Tongue (tissue), 1 donor: ENCODE measurements at regions not wholly inside any gene's neighbourhood (a gene's known extent, or its start where the extent isn't known, plus 50 kb on each side); places are given as distances from the start of the nearest gene placed in this dataset.
A peak's percentile ranks its signal among the peaks of the same experiment; 100 is the strongest.

Source experiments
- DNase-seq: peaks from one replicate; pipeline ENCODE4 v3.0.0-alpha.2; 2015

DNA sequence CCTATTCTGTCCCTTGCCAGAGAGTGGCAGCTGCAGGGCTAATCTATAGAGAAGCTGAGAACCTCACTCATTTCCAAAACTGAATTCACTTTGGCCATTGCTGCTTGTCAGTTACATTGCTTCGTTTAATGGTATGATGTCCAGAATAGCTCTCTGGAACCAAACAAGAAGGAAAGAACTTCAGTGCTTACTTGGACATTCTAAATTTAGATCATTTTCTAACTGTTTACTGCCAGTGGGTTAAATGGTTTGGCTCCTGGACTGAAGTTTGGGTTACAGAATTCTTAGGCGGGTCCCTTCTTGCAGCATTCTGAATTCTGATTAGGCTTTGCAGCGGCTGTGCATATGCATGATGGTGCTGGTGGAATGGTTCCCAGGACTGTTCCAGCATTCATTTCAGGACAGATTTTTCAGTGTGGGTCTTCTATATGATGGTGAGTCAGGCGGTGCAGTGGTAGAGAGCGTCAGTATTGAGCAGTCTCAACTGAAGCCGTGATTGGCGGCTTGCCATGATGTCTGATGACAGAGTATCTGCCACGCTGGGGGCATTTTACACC, 148.7 kb downstream of the DYRK2 start:
- DNase-seq = peak; percentile 65

DNA sequence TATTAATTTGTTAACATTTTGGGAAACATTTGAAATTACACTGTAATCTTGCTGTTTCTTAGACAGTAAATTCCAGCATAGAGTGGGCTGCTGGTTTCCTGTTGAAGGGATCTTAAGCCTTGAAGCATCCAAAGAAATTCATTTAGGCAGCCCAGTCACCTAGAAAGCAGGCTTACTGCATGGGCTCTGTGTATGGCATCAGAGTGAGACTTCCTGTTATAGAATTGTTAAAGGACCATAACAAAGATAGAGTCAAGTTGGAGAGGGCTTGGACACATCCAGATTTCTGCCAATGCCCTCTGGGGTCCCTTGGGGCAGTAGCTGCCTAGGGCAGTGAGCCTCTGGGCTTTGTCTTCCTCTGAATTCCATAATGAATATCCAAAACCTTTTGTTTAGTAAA, 149.2 kb downstream of the DYRK2 start:
- DNase-seq = no peak

DNA sequence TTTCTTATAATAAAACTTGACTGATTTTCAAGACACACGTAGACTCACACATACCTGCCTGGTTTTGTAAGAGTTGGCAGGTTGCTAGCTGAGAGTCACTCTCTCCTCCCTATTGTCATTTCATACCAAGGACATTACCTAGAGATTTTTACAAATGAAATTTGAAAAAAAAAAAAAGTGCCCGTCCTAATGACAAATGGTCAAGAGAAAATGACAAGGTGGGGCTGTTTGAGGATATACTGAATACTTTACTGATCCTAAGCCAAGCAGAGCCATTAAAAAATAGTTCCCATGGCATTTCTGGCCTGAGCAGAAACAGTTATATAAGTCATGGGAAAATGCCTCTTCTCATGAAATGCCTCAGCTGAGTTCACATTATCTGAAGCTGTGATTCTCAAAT, 150.2 kb downstream of the DYRK2 start:
- DNase-seq = no peak

DNA sequence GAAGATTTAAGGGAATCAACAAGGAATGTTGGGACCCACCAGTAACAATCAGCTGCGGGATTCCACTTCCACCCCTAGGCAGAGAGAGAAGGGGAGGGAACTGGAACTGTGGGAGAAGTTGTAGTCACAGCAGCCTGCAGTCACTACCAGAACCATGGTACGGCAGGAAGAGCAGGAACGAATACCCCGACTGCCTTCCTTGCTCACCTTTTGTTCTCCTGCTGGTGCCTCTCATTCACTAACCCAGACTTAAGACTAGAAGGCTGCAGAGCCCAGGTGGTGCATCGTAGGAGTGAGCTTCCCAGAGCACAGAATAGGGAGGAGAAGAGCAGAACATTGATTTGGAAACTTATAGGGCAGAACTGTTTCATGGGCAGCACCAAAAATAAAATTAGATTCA, 154.2 kb downstream of the DYRK2 start:
- DNase-seq = no peak

DNA sequence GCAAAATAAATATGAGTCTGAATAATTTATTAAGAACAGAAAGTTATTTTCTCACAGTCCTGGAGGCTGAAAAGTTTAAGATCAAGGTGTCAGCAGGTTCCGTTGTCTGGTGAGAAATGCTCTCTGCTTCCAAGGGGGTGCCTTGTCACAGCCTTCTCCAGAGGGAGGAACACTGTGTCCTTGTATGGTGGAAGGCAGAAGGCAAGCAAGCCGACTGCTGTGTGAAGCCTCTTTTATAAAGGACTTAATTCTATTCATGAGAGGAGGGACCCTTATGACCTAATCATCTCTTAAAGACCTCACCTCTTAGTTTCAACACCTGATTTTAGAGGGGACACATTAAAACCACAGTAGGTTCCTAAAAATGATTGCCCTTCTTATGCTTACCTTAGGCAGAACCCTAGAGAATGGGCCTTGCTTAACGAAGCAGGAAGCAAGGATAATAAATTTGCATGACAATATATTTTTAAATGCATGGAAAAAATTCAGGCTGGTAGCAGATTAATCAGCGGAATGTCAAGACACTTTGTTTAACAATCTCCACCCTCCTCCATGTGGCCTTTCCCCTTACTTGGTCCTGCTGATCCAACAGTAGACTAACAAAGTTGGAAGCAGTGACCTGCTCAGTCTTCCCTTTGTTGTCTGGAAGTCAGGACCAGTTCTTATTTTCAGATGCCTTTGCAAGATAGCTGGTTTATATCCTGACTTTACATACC, 154.9 kb downstream of the DYRK2 start:
- DNase-seq = no peak

DNA sequence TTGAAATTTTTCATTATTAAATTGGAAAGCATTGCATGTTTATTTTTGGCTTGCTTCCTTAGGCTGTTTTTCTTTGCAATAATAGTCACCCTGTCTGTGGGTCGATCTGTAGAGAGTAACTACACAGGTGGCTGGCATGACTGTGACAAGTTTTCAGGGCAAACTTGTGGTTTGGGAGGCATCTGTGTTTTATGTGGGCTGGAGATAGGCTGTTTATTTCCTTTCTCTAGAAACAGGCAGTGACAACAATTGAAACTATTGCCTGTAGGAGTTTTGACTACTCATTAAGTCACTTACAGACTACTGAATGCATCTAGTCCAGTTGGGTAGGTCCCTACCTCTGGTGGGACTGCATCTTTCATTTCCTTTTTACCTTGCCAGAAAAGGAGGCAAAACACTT, 155.6 kb downstream of the DYRK2 start:
- no peak for DNase-seq

DNA sequence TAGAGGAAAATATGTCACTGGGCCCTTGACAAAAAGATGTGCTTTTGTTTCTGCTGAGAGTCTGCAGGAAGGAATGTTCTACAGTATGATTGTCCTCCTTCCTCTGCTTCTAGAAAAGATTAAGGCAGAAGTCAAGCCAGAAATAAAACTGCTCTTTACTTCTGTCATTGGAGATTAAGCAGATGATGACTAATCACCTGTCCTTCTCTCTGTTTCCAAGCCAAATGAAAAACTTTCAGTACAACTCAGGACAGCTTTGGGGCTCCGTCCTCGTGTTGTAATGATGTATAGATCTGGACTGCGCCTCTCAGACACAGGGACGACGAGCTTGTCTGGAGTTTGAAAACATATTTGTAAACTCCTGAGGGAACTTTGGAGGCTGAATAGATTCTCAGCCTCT, 159.3 kb downstream of the DYRK2 start:
- peak; percentile 76 for DNase-seq

DNA sequence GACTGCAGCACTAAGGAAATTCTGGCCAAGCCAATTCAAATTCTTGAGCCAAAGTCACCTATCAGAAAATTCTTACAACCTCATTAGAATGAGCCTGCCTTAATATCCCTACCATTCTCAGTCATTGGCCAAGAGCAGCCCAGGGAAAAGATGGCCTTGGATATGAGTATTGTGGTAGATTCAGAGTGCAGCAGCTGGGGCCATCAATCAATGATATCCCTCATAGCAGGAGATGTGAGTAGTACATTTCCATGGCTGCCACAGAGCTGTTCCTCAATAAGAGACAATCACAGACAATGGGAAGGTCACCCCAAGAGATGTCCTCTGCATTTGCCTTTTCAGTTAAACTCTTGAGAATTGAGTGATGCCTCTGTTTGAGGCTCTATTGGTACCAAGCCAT, 161.6 kb downstream of the DYRK2 start:
- peak; percentile 34 for DNase-seq

DNA sequence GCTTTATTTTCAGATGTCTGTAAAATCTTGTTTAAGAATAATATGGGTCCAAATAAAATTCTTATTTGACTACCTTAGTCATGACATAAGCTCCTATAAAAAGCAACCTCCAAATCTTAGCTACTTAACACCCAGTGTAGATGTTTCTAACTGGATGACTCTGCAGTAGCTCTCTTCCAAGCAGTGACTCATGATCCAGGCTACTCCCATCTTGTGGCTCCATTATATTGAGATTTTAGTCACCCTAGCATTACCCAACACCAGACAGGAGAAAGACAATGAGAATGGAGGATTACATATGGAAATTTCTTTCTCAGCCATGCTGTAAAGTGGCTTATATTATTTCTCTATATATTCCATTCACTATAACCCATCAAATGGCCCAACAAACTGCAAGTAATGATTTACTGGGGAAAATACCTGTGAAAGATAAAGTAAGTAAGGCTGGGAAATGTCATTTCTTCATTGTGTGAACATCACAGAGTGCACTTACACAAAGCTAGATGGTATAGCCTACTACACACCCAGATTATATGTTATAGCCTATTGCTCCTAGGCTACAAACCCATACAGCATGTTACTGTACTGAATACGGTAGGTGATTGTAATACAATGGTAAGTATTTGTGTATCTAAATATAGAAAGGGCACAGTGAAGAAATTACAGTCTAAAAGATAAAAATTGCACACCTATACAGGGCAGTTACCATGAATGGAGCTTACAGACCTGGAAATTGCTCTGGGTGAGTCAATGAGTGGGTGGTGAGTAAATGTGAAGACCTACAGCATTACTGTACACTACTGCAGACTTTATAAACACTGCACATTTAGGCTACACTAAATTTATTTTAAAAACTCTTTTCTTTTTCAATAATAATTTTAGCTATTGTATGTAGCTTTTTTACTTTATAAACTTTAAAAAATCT, 163.2 kb downstream of the DYRK2 start:
- DNase-seq = no peak

DNA sequence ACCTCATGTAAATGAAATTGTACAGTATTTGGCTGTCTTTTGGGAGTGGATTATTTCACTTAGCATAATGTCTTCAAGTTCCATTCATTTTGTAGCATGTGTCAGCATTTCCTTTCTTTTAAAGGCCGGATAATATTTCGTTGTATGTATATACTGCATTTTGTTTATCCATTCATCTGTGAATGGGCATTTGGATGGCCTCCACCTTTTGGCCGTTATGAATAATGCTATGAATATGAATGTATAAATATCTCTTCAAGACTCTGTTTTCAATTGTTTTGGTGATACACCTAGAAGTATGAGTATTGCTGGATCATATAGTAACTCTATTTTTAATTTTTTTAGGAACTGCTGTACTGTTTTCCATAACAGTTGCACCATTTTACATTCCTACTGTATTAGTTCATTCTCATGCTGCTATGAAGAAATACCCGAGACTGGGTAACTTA, 164.9 kb downstream of the DYRK2 start:
- DNase-seq = no peak

DNA sequence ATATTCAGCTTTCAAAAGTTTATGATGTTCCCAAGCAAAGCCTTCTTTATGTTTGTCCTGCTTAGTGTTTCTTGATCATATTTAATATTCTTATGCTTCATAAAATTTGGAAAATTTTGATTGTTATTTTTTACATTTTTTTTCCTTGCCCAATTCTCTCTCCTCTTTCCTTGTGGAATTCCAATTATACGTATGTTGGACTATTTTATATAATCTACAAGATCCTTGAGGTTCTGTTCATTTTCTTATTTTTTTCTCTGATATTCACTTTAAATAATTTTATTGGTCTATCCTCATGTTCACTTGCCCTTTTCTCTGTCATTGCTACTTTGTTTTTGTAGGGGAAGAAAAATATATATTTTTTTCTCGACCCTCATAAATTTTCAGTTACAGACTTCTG, 167.7 kb downstream of the DYRK2 start:
- no peak for DNase-seq

DNA sequence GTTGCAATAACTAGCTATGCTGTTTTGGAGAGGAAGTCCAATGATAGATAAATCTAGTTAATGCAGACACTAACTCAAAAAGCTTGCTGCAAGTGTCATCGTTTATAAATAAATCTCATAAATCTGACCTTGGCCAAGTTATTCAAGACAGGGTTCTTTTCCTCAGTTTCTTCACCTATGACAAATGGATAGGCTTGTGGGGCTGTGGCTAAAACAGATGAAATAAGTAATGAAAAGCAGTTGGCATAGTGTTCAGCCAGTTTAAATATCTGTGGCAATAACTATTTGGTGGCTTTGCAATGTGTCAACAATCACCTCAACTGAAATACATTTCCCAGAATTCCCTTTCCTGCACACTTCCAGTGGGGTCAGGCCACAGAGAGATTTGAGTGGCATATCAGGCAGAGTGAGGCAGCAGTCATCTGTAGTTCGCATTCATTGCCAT, 169.9 kb downstream of the DYRK2 start:
- DNase-seq = no peak

DNA sequence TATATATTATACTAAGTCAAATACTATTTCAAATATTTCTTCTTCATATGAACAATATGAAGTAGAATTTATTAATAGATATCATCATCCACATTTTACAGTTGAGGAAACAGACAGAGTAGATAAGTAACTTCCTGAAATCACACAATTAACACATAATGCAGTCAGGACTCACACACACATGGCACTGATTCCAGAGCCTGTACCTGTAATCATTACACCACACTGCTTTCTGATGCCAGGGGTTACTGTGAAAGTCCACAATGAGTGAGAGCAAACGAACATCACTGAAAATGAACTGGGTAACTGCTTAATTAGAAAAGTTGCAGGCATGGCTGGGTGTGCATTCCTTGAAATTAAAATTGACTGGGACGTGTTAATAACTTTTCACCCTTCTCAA, 169.3 kb upstream of the IFNG-AS1 start:
- DNase-seq = no peak

DNA sequence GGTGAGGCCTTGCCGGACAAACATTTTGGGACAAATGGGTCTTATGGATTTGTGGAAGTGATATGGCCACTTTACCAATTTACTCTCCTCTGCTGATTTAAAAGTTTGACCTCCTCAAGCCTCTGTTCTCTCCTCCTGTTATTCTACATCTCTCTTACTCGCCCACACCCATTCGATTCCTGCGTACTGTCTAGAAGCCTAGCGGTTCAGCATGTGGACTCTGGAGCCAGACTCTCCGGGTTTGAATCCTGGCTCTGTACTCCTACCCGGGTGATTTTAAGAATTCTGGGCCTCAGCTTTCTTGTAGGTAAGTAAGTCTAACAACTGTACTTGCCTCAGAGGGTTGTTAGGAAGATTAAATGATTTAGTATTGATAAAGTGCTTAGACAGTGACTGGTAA, 168.6 kb upstream of the IFNG-AS1 start:
- DNase-seq = no peak

DNA sequence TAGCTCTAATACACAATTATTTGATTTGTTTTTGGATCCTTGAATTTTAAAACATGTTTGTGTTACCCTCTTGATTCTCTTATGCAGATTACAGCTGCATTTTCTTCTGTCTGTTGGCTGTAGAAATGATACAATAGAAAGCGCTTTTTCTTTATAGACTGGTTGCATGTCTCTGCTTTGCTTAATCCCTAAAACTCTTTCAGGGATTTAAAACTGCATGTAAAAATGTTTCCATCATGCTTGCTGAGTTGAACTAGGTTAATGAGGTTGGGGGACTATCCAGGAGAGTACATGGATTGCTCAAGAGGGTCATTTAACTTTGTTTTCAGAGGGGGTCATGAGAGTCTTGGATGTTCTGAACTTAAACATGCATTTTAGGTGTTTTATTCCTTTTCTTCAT, 166.4 kb upstream of the IFNG-AS1 start:
- DNase-seq = no peak

DNA sequence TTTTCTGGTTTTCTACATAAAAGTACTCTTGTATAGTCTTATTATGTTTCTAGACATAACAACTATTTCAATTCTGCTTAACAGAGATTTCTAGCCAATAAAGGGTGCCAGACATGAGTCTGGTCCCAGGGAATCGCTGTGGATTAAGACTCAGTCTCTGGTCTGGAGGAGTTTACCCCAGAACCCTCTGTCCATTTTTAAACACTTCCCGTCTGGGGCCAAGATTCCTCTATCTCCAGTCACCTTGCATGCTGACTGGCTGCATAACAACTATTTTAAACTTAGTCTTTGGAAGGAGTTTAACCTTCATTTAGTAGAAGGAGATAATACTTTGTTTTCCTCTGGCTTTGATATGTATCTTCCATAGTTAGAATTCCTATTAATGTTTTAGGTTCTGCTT, 163.1 kb upstream of the IFNG-AS1 start:
- DNase-seq = no peak

DNA sequence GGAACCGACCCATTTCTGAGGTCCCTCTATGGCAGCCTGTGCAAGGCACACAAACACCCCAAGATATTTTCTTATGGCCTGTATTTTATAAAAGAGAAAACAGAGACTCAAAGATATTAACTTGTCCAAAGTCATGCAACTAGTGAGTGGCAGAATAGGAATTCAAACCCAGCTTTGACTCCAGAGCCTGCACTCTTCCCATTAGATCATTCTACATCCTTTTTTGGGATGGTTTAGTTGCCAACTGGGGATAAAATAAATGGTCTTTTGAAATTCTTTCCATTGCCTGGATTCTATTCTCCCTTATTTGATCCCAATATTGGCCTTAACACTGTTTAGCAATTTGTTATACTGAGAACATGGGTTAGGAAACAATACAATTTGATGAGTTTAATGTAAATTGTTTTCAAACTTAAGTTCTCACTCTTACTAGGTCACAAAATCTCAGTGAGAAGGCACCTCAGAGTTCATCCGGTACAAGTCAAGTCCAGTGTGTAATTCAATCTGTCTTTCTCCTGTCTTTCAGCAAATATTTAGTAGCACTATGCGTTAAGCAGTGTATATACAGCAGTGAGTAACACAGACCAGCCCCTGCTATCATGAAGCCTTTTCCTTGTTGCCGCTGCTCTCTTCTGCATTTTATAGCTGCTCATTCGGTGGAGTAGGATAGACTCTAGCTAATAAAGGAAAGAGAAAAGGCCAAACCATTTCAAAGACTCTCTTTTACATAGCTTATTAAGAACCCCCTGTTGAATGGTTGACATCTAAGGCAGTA, 162.1 kb upstream of the IFNG-AS1 start:
- DNase-seq = peak; percentile 28

DNA sequence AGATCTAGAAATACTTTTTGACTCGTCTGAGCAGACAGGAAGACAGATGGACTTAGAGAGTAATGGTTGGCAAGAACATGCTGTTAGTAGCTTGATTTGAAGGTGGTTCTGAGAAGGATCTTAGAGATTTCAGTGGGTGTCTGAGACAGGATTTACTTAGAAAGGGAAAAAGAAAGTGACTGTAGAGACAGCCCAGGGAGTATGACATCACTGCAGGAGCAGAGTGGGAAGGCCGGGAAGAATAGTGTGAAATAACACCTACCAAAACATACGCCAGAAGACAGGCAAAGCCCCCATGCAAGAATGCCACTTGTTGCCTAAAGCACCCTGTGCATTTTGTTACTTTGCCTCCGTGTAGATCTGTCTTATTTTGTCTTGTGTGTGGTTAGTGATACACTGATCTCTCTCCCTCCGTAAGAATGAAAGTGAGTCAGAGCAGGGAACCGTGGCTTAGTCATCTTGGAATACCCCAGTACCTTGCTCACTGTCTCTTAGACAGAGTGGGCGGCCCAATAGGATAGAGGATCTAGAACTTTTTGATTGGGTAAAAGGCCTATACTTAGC, 161.3 kb upstream of the IFNG-AS1 start:
- peak; percentile 39 for DNase-seq

DNA sequence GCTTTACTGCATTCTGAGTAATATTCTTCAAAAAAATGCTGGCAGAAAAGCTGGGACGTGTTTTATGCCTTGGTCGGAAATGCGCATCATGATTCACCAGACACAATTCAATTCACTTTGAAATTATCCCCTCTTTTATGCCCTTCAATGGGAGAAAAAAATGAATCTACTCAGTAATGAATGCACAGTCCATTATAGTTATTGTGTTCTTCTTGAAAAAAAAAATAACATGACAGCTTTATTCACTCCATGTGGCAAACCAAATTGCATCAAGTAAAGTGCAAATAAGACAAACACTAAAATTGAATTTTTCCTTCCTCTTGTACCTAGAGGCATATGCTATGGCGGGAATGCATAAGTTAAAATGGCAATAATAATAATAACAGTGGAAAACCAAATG, 159.4 kb upstream of the IFNG-AS1 start:
- DNase-seq = no peak

DNA sequence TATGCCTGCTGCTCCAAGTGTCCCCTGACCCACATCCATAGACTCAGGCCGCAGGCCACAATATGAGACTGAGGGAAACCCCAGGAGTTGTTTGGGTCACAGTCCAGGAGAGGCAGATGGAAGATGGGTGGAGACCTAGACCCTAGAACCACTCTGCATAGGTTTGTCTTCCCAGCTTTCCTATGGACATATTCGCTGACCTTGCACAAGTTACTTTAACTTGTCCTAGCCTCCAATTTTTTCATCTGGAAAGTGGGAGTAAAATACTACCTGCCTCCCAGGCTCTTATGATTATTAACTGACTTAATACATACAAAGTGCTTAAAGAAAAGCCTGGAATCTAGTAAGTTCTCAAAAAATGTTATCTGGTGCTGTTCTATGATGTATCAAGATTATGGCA, 157.1 kb upstream of the IFNG-AS1 start:
- DNase-seq = no peak

DNA sequence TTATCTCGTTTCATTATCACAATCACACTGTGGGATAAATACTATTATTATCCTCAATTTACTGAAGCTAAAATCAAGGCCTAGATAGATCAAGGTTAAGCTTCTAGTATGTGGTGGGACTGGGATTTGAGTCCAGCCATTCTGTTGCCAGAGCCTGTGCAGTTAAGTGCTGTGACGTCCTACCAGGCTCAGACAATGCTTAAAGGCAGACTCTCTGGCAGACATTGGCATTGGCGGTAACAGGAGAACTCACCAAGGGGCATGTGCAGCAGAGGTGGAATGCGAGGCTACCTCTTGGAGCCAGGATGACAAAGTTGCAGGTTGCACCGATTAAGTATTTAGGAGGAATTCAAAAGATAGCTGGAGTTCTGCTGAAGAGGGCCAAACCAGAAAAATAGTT, 155.6 kb upstream of the IFNG-AS1 start:
- no peak for DNase-seq

DNA sequence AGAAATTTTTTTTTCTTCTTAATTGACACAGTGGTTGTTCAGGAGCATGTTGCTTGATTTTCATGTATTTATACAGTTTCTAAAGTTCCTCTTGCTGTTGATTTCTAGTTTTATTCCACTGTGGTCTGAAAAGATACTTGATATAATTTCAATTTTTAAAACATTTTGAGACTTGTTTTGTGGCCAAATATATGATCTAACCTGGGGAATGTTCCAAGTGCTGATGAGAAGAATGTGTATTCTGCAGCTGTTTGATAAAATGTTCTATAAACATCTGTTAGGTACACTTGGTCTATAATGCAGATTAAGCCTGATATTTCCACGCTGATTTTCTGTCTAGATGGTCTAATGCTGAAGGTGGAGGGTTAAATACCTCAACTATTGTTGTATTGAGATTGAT, 151.4 kb upstream of the IFNG-AS1 start:
- DNase-seq = peak; percentile 51
